ENCODE measurements at regions not wholly inside any gene's neighbourhood (a gene's known extent, or its start where the extent isn't known, plus 50 kb on each side); places are given as distances from the start of the nearest gene placed in this dataset.

DNA sequence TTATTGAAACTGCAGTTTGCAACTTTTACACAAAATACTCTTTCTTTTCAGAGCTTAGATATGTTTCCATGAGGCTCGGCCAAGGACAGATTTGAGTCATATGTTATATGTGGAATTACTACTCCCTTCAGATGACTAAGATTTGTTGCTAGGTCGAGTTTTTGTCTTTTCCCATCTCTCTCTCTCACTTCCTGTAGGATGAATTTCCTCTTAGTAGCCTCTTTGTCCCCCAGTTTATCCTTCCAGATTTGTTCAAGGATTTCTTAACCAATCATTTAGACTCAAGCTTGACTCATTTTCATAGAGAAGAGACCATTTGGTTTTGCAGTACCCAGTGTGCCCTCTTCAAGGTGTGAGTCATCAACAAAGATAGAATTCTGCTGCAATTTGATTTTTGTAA lies 209.2 kb downstream of the GLUD2 start:
- TF ChIP-seq, protein P1, sequence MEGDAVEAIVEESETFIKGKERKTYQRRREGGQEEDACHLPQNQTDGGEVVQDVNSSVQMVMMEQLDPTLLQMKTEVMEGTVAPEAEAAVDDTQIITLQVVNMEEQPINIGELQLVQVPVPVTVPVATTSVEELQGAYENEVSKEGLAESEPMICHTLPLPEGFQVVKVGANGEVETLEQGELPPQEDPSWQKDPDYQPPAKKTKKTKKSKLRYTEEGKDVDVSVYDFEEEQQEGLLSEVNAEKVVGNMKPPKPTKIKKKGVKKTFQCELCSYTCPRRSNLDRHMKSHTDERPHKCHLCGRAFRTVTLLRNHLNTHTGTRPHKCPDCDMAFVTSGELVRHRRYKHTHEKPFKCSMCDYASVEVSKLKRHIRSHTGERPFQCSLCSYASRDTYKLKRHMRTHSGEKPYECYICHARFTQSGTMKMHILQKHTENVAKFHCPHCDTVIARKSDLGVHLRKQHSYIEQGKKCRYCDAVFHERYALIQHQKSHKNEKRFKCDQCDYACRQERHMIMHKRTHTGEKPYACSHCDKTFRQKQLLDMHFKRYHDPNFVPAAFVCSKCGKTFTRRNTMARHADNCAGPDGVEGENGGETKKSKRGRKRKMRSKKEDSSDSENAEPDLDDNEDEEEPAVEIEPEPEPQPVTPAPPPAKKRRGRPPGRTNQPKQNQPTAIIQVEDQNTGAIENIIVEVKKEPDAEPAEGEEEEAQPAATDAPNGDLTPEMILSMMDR (IDR thresholded peaks at IDR 0.05), result no peak
- TF ChIP-seq POLR2AphosphoS5 (IDR thresholded peaks at IDR 0.05) (no peak), POLR2A (IDR thresholded peaks at IDR 0.05) (no peak)
